Left ventricle myocardium inferior (tissue), 1 donor: ENCODE measurements at regions not wholly inside any gene's neighbourhood (a gene's known extent, or its start where the extent isn't known, plus 50 kb on each side); places are given as distances from the start of the nearest gene placed in this dataset.
"Not testable (repeated sequence)": the region's sequence is repeated elsewhere in the genome, so short reads cannot be mapped to it uniquely, and the experiment has no call there.

Experiments used
- DNase-seq: peaks from one replicate; pipeline ENCODE4 v3.0.0-alpha.2; 2020
- H3K27ac ChIP-seq: fragments of 200-600 bp; replicated peaks from 2 replicates; pipeline ENCODE4 v1.8.0; 2021
- H3K27me3 ChIP-seq: fragments of 200-600 bp; 2 replicates; pipeline ENCODE4 v1.8.0; 2021; ENCODE audit warnings: low read depth
- H3K36me3 ChIP-seq: fragments of 200-600 bp; 2 replicates; pipeline ENCODE4 v1.8.0; 2021
- H3K4me1 ChIP-seq: fragments of 200-600 bp; 2 replicates; pipeline ENCODE4 v1.8.0; 2021
- H3K4me3 ChIP-seq: fragments of 200-600 bp; 2 replicates; pipeline ENCODE4 v1.8.0; 2021; ENCODE audit warnings: mild to moderate bottlenecking, moderate library complexity
- H3K9me3 ChIP-seq: fragments of 200-600 bp; replicated peaks from 2 replicates; pipeline ENCODE4 v1.8.0; 2021
- intact Hi-C: fragments of 100-400 bp; cut with micrococcal nuclease; formaldehyde crosslinking; loops from one replicate; pipeline ENCODE4 v1.11.0; 2022
- TF ChIP-seq, protein P1 (sequence below): fragments of 200-600 bp; IDR thresholded peaks from 2 replicates; pipeline ENCODE4 v1.8.0; 2021; ENCODE audit warnings: antibody characterized with exemption, mild to moderate bottlenecking, borderline replicate concordance
- donor health status: DM: no; HTN: yes; CAD: no; lungs with severe emphysema.

DNA sequence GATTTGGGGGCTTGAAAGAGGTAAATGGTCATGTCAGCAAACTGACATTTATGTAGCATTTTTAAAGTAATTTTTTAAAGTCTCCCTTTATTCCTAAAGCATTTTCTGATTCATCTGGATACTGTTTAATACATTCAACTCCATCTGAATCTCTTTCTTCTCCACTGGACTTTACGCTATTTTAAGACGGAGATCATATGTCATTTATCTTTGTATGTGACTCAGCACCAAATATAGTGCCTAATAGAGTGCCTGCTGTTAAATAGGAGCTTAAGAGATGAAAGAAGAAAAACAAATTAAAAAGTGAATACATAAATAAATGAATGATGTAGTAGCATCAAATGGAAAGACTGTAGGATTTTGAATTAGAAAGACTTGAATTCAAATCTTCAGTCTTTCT, 548.8 kb upstream of the SMC2 start:
- H3K27ac ChIP-seq: no peak overlapping the region
- no peak overlapping the region for H3K4me3 ChIP-seq
- no peaks in the 10 kb centered on the region for H3K4me1 ChIP-seq
- no peaks in the 10 kb centered on the region for H3K36me3 ChIP-seq
- intact Hi-C loops: no loop called here
- no peaks in the 10 kb centered on the region for H3K9me3 ChIP-seq
- TF ChIP-seq, protein P1, sequence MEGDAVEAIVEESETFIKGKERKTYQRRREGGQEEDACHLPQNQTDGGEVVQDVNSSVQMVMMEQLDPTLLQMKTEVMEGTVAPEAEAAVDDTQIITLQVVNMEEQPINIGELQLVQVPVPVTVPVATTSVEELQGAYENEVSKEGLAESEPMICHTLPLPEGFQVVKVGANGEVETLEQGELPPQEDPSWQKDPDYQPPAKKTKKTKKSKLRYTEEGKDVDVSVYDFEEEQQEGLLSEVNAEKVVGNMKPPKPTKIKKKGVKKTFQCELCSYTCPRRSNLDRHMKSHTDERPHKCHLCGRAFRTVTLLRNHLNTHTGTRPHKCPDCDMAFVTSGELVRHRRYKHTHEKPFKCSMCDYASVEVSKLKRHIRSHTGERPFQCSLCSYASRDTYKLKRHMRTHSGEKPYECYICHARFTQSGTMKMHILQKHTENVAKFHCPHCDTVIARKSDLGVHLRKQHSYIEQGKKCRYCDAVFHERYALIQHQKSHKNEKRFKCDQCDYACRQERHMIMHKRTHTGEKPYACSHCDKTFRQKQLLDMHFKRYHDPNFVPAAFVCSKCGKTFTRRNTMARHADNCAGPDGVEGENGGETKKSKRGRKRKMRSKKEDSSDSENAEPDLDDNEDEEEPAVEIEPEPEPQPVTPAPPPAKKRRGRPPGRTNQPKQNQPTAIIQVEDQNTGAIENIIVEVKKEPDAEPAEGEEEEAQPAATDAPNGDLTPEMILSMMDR: no peak
- H3K27me3 ChIP-seq: no peaks in the 10 kb centered on the region
- DNase-seq: no peak

DNA sequence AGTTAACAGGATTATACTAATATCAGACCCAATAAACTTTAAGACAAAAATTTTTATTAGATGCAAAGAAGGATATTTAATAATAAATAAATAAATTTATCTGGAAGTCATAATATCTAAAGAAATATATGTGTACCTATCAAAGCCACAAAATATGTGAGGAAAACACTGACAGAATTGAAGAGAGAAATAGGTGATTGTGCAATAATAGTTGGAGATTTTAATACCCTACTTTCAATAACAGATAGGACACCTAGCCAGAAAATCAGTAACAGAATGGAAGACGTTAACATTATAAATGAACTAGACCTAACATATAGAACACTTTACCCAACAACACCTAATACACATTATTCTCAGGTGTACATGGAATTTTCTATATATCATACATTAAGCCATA, 541.4 kb upstream of the SMC2 start:
- H3K27me3 ChIP-seq: no peaks in the 10 kb centered on the region
- intact Hi-C loops: no loop called here
- peaks cover 4% of the 10 kb centered on the region for H3K9me3 ChIP-seq
- no peak for DNase-seq
- no peak overlapping the region for H3K4me3 ChIP-seq
- H3K27ac ChIP-seq: no peak overlapping the region
- no peaks in the 10 kb centered on the region for H3K4me1 ChIP-seq
- H3K36me3 ChIP-seq: no peaks in the 10 kb centered on the region
- TF ChIP-seq, protein P1: no peak

GRCh38 chr9:103574056-103574455, 520.1 kb upstream of the SMC2 start:
- intact Hi-C loops: no loop called here
- Histone ChIP-seq H3K9me3 (peaks cover 26% of the 10 kb centered on the region), H3K36me3 (no peaks in the 10 kb centered on the region), H3K4me1 (no peaks in the 10 kb centered on the region), H3K4me3 (no peak overlapping the region), H3K27me3 (no peaks in the 10 kb centered on the region), H3K27ac (no peak overlapping the region)
- TF ChIP-seq, protein P1: no peak
- no peak for DNase-seq

GRCh38 chr9:103586721-103587120, 507.4 kb upstream of the SMC2 start:
- Histone ChIP-seq H3K27ac (no peak overlapping the region), H3K36me3 (no peaks in the 10 kb centered on the region), H3K27me3 (no peaks in the 10 kb centered on the region), H3K4me1 (no peaks in the 10 kb centered on the region), H3K9me3 (peaks cover 21% of the 10 kb centered on the region), H3K4me3 (no peak overlapping the region)
- intact Hi-C loops: no loop called here
- no peak for DNase-seq
- TF ChIP-seq, protein P1: no peak

DNA sequence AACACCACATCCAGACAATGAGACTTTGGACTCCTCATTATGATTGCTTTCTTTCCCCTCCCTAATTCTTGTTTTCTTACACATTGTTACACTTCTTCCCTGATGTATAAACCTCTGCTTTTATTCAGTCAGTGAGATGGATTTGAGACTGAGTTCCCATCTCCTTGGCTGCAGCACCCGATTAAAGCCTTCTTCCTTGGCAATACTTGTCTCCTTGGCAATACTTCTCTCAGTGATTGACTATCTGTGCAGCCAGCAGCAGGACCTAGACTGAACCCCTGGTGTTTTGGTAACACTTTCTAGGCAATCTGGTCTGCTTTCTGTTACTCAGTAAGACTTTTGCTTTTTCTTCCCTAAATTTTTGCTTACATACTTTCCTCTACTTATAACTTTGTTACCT, 492.8 kb upstream of the SMC2 start:
- TF ChIP-seq, protein P1: no peak
- Histone ChIP-seq H3K27me3 (no peaks in the 10 kb centered on the region), H3K4me1 (no peaks in the 10 kb centered on the region), H3K27ac (no peak overlapping the region), H3K36me3 (no peaks in the 10 kb centered on the region), H3K4me3 (no peak overlapping the region), H3K9me3 (peaks cover 30% of the 10 kb centered on the region)
- DNase-seq: no peak
- intact Hi-C loops: no loop called here

DNA sequence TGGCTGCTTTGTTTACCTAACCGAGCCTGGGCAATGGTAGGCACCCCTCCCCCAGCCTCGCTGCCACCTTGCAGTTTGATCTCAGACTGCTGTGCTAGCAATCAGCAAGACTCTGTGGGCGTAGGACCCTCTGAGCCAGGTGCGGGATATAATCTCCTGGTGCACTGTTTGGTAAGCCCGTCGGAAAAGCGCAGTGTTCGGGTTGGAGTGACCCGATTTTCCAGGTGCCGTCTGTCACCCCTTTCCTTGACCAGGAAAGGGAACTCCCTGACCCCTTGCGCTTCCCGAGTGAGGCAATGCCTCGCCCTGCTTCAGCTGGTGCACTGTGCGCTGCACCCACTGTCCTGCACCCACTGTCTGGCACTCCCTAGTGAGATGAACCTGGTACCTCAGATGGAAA, 482.2 kb upstream of the SMC2 start:
- DNase-seq, intact Hi-C loops, H3K4me1 ChIP-seq, H3K27me3 ChIP-seq, H3K36me3 ChIP-seq, H3K4me3 ChIP-seq, H3K27ac ChIP-seq: not testable (repeated sequence)
- H3K9me3 ChIP-seq: peaks cover 22% of the 10 kb centered on the region
